ENCODE measurements at regions not wholly inside any gene's neighbourhood (a gene's known extent, or its start where the extent isn't known, plus 50 kb on each side); places are given as distances from the start of the nearest gene placed in this dataset.
A peak's percentile ranks its signal among the peaks of the same experiment; 100 is the strongest.
"Not testable (repeated sequence)": the region's sequence is repeated elsewhere in the genome, so short reads cannot be mapped to it uniquely, and the experiment has no call there.

- DNase-seq = no peak
Measured at GRCh38 chr7:55261386-55261770, 103.8 kb upstream of the LANCL2 start.

DNA sequence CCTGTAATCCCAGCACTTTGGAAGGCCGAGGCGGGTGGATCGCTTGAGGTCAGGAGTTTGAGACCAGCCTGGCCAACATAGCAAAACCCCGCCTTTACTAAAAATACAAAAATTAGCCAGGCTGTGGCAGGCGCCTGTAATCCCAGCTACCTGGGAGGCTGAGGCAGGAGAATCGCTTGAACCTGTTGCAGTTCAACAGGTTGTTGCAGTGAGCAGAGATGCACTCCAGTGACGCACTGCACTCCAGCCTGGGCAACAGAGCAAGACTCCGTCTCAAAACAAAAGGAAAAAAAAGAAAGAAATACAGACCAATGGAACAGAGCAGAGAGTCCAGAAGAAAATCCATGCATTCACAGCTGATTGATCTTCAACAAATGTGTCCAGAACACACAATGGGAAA, 99.8 kb upstream of the LANCL2 start:
- DNase-seq = not testable (repeated sequence)

DNA sequence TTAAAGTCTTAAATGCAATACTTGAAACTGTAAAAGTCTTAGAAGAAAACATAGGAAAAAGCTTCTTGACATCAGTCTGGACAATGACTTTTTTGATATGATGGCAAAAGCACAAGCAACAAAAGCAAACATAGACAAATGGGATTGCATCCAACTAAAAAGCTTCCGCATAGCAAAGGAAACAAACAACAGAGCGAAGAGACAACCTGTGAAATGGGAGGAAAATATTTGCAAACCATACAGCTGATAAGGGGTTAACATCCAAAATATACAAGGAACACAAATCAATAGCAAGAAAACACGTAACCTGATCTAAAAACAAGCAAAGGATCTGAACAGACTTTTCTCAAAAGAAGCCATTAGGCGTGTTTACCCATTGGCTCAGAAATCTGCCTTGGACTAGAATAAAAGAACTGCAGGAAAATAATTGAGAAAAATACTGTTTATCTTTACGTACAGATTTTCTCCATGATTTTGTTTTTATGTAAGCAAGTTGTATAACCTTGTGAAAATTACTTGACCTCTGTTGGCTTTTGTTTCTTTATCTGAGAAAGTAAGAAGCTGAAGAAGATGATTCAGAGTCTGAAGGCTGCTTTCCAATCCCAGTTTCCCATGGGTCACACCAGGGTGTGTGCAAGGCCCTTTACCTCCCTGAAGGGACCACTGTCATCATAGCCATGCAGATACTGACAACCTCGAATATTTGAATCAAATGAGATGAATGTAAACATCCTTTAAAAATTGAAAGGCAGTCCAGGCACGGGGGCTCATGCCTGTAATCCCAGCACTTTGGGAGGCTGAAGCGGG, 99.1 kb upstream of the LANCL2 start:
- no peak for DNase-seq

GRCh38 chr7:55271069-55271626, 94.0 kb upstream of the LANCL2 start:
- no peak for DNase-seq

GRCh38 chr7:55271661-55272060, 93.5 kb upstream of the LANCL2 start:
- no peak for DNase-seq

- DNase-seq = no peak
Measured at GRCh38 chr7:55272328-55272727, 92.8 kb upstream of the LANCL2 start.

DNA sequence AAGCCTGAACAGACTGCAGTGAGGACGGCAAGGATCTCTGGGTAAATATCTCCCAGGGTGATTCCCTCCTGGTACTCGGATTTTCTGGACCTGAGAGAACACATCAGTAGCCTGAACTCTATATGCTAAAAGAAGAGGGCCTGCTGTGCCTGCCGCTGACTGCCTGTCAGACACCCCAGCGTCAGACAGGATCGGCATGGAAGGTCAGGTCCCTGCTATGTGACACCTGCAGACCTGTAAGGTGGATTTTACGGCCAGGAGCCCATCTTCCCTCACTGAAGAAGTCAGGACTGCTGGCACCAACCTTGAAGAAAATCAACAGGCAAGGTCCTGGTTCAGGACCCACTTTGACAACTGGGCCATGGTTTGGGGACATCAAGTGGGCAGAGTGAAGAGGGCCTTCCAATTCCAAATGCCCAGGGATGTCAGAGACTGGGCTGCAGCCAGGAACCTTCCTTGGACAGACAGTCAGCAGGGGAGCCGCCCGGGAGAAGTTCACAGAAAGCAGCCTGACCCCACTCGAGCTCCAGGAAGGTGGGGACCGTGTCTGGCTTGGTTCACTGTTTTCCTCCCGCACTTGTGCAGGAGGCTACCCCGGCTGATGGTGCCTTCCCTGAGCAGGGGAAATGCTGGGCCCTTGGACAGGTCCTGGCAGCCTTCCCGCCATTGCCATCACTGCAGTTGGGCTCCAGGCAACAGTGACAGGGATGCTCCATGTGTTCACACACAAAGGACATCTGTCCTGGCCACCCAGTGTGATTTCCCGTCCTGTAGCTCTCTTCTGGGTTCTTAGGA, 91.8 kb upstream of the LANCL2 start:
- DNase-seq = no peak

- no peak for DNase-seq
Measured at GRCh38 chr7:55274156-55274555, 91.0 kb upstream of the LANCL2 start.

- no peak for DNase-seq
Measured at GRCh38 chr7:55275291-55276200, 89.6 kb upstream of the LANCL2 start.

DNA sequence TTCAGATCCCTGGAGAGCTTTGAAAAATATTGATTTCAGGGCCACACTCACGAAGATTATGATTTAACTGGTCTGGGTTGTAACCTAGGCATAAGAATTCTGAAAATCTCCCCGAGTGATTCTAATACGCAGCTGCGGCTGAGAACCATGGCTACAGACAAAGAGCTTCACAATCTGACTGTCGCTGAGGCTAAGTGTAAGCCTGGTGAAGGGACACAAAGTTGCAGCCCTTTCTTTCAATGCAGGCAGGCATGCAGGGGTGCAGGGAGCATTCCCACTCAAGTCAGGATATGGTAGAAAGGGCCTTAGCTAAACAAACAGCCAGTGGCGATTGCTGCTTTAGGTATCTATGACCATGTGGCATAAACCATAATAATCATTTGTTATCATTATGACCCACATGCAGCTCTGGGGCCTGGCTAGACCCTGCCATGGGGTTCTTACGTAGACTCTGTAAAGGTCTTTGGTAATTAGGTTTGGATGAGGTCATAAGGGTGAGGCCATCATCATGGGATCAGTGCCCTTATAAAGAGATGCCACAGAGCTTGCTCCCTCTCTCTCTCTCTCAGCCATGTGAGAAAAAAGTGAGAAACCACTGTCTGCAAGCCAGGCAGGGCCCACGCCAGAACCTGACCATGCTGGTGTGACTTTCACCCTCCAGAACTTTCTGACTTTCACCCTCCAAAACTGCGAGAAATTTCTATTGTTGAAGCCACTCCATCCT, 88.4 kb upstream of the LANCL2 start:
- DNase-seq = no peak

DNA sequence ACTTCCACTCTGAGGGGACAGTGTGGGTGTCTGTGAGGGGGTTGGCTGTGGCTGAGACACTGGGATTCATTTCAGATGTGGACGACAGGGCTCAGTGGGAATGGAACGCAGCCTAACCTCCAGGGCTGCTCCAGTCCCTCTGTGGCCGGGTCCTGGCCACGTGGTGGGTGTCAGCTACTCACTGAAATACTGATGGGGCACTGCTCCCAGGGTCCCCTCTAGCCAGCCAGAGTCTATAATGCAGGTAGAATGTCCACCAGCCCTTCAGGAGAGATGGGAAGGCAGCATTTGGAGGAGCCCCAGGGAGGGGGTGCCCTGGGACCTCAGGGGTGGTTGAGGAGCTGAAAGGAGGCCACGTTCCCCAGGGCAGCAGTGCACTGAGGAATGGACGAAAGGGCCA, 87.2 kb upstream of the LANCL2 start:
- no peak for DNase-seq

GRCh38 chr7:55278321-55278720, 86.8 kb upstream of the LANCL2 start:
- DNase-seq = no peak

DNA sequence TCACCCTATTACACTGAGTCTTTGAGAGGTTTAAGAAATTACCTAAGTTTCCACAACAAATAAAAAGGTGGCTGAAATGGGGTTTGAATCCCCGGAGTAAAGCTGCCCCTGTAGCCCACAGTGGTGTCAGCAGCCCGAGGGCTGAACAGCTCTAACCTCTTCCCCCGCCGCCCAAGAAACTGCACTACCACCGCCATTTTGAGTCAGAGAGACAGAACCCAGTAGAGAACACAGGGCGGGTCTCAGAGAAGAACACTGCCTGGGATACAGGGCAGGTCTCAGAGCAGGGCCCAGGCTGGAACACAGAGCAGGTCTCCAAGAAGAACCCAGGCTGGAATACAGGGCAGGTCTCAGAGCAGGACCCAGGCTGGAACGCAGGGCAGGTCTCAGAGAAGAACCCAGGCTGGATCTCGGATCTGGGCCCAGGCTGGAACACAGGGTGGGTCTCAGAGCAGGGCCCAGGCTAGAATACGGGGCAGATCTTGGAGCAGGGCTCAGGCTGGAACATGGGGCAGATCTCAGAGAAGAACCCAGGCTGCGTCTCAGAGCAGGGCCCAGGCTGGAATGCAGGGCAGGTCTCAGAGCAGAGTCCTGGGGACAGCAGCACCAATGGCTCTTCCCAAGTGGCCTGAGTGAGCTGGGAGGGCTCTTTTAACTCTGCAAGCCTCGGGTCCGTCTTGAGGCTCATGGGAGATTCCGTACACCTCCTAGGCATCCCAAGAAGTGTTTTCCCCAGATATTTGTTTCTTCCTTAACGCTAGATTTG, 85.9 kb upstream of the LANCL2 start:
- DNase-seq = no peak

GRCh38 chr7:55280031-55280454, 85.1 kb upstream of the LANCL2 start:
- peak; percentile 55 for DNase-seq

DNA sequence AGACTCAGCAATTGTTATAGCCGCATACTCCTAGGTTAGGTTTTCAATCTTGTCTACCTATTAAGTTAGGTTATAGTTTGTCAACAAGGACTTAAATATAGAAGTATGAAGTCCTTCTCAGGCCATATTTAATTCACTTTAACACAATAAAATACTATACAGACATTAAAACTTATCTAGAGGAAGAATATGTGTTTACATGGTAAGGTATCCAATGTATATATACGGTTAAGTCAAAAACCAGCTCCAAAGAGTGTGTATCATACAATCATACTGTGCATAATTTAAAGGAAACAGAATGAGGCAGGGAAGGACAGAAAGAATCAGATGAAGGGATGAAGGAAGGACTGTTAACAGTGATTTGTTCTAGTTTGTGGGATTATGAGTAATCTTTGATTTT, 79.5 kb upstream of the LANCL2 start:
- no peak for DNase-seq

DNA sequence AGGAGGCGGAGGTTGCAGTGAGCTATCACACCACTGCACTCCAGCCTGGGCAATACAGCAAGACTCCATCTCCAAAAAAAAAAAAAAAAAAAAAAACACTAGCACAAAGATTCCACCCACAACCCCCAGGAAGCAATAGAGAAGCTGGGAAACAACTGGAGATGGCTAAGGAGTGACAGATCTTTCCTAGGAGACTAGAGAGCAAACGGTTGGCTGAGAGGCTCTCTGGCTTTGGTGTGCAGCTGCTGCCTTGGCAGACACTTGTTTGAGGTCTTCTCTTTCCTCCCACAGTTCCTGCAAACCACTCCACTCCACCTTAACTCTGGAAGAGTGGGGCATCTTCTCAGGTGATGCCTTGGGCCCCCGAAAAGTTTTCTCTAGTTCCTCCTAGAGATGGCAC, 78.5 kb upstream of the LANCL2 start:
- DNase-seq = no peak

DNA sequence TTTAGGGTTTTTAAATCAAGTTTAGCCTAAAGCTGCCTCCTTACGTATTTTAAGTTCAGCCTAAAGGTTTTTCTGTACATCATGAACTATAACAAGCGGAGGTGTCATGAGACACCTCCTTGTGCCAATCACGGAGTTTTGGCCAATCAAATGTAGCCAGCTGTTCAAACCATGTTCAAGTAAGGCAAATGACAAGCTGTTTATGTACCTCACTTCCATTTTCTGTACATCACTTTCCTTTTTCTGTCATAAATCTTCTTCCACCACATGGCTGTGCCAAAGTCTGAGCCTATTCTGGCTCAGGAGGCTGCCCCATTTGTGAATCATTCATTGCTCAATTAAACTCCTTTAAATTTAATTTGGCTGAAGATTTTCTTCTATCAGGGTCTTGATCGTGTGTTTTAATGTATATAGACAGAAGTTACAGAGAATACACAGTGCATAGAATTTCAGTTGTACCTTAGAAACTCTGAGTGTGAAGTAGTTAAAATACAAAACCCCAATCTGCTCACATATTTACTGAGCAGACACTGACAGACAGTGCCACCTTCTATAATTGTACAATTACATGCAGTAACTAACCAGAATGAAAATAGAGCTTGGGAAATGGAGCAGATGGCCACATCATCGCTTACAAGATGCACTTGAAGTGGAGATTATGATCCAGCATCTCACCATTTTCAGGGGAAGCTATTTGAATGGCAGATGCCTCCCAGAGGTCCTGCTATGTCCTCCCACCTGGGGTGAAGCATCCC, 76.9 kb upstream of the LANCL2 start:
- no peak for DNase-seq

DNA sequence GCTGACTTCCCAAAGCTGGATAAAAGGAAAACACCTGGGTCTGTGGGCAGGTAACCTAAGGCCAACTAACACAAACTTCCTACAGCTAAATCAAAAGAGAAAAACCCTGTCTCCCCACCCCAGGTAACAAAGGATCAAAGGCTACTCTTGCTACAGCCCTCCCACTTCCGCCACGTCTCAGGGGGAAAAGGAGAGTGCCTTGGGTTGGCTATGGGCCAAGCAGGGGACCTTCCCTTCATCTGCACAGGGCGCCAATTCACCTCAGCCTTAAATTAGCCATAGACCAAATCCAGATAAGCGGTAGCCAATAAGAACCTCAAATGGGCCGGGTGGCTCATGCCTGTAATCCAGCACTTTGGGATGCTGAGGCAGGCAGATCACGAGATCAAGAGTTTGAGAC, 69.1 kb upstream of the LANCL2 start:
- no peak for DNase-seq

DNA sequence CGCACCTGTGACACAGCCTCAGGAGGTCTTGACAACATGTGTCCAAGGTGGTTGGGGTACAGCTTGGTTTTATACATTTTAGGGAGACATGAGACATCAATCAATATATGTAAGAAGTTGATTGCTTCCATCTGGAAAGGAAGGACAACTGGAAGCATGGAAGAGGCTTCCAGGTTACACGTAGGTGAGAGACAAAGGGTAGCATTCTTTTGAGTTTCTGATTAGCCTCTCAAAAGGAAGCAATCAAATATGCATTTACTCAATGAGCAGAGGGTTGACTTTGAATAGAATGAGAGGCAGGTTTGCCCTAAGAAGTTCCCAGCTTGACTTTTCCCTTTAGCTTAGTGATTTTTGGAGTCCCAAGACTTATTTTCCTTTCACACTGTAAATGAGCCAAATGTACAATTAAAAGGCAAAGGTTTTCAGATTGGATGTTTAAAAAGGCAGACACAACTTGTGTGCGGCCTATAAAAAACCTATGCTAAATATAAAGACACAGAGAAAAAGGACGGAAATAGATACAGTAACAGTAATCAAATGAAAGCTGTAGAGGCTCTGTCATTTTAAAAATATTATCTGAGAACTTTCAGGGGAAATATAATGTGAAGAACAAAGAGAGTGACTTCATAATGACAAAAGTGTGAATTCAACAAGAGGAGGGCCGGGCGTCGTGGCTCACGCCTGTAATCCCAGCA, 65.7 kb upstream of the LANCL2 start:
- DNase-seq = no peak

- no peak for DNase-seq
Measured at GRCh38 chr7:55303220-55303619, 61.9 kb upstream of the LANCL2 start.

Data from activated CD4-positive, alpha-beta T cell treated with anti-CD3 and anti-CD28 coated beads, Interleukin-2, amount 50 U/mL, for 1 hour (primary cell).